Duodenal mucosa (tissue), 2 donors: ENCODE measurements at regions not wholly inside any gene's neighbourhood (a gene's known extent, or its start where the extent isn't known, plus 50 kb on each side); places are given as distances from the start of the nearest gene placed in this dataset.

Experiments used
- H3K27ac ChIP-seq: one replicate; pipeline ENCODE4 v1.7.0; 2013; ENCODE audit warnings: low read depth, low read length
- H3K27me3 ChIP-seq, 2 donors: one replicate each; pipeline ENCODE4 v1.7.0; 2013; ENCODE audit warnings: low read length in 2 of 2, control low read depth in 1 of 2; ENCODE audit not compliant: insufficient read depth in 2 of 2, control insufficient read depth in 1 of 2
- H3K36me3 ChIP-seq, 2 donors: one replicate each; pipeline ENCODE4 v1.7.0; 2013; ENCODE audit warnings: low read length in 2 of 2, control low read depth in 1 of 2; ENCODE audit not compliant: insufficient read depth in 2 of 2, control insufficient read depth in 1 of 2
- H3K4me1 ChIP-seq, 2 donors: one replicate each; pipeline ENCODE4 v1.7.0; 2013; ENCODE audit warnings: low read length in 2 of 2, control low read depth in 1 of 2; ENCODE audit not compliant: insufficient read depth in 2 of 2, control insufficient read depth in 1 of 2
- H3K4me3 ChIP-seq, 2 donors: one replicate each; pipeline ENCODE4 v1.7.0; 2013; ENCODE audit warnings: low read length in 2 of 2, low read depth in 1 of 2
- H3K9ac ChIP-seq, 2 donors: one replicate each; pipeline ENCODE4 v1.7.0; 2013; ENCODE audit warnings: low read length in 2 of 2, low read depth in 1 of 2
- H3K9me3 ChIP-seq, 2 donors: one replicate each; pipeline ENCODE4 v1.7.0; 2013; ENCODE audit warnings: low read length in 2 of 2, control low read depth in 1 of 2; ENCODE audit not compliant: control insufficient read depth in 1 of 2

GRCh38 chr10:44763331-44763730 lies 147.8 kb upstream of the TMEM72 start:
- H3K4me3 ChIP-seq, result no peak overlapping the region
- no peak overlapping the region for H3K27ac ChIP-seq
- no peaks in the 10 kb centered on the region for H3K27me3 ChIP-seq
- no peaks in the 10 kb centered on the region for H3K9me3 ChIP-seq
- no peaks in the 10 kb centered on the region for H3K36me3 ChIP-seq
- H3K9ac ChIP-seq, result no peak overlapping the region
- no peaks in the 10 kb centered on the region for H3K4me1 ChIP-seq

DNA sequence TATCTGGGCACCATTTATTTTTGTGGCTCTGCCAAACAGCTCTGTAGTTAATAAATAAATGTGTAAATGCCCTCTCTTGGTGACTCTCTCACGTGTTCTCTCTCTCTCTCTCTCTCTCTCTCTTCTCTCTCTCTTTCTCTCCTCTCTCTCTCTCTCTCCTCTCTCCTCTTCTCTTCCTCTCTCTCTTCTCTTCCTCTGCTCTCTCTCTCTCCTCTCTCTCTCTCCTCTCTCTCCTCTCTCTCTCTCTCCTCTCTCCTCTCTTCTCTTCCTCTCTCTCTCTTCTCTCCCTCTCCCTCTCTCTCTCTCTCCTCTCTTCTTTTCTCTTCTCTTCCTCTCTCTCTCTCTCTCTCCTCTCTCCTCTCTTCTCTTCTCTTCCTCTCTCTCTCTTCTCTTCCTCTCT lies 145.8 kb upstream of the TMEM72 start:
- Histone ChIP-seq H3K9ac (no peak overlapping the region), H3K36me3 (no peaks in the 10 kb centered on the region), H3K4me1 (no peaks in the 10 kb centered on the region), H3K27ac (no peak overlapping the region), H3K27me3 (no peaks in the 10 kb centered on the region), H3K4me3 (no peak overlapping the region), H3K9me3 (no peaks in the 10 kb centered on the region)

- Histone ChIP-seq H3K4me3 (no peak overlapping the region), H3K9ac (no peak overlapping the region), H3K4me1 (no peaks in the 10 kb centered on the region), H3K36me3 (no peaks in the 10 kb centered on the region), H3K9me3 (no peaks in the 10 kb centered on the region), H3K27ac (no peak overlapping the region), H3K27me3 (no peaks in the 10 kb centered on the region)
Observed at GRCh38 chr10:44766631-44767030, 144.5 kb upstream of the TMEM72 start.

DNA sequence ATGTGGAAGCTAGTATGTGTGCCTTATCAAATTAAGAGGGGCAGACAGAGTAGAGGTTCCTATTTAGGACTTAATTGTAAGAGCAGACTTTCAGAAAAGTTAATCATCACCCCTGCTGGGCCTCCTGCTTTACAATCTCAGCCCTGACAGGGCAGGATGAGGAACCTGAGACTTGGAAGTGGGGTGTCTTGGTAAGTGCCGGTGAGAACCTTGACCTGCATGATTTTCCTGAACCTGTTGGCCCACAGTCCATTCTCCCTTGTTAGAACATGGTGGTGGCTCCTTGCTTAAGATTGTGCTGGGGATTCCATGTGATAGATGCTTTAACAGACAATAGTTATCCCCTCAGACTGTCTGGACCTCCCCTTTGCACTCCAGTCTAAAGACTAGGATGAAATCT lies 141.7 kb upstream of the TMEM72 start:
- Histone ChIP-seq H3K36me3 (no peaks in the 10 kb centered on the region), H3K9ac (no peak overlapping the region), H3K9me3 (no peaks in the 10 kb centered on the region), H3K27ac (no peak overlapping the region), H3K4me3 (no peak overlapping the region), H3K27me3 (no peaks in the 10 kb centered on the region), H3K4me1 (peaks cover 0 to under 1% of the 10 kb centered on the region in 2 donors)

- no peaks in the 10 kb centered on the region for H3K36me3 ChIP-seq
- no peak overlapping the region for H3K27ac ChIP-seq
Observed at GRCh38 chr10:44771233-44771995, 139.7 kb upstream of the TMEM72 start.

DNA sequence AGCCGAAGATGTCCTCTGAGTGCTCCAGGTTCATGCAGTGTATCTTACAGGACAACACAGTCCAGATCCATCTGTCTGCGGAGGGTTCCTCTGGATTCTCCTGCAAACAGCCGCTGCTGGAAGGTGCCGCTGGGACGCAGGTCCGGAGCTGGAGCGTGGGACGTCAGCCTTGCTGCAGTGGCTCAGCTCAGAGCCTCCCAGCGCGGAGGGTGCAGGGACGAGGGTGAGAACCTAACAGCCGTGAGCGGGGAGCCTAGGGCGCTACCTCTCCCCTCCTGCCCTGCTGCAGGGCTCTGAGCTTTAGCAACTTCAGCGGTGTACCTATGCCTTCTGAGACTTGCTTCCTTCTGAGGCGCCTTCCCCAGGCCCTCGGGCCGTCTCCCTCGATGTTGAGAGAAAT lies 137.6 kb upstream of the TMEM72 start:
- H3K27ac ChIP-seq, result no peak overlapping the region
- no peaks in the 10 kb centered on the region for H3K36me3 ChIP-seq
- no peak overlapping the region for H3K4me3 ChIP-seq
- H3K9ac ChIP-seq, result no peak overlapping the region
- H3K9me3 ChIP-seq, result no peaks in the 10 kb centered on the region
- H3K4me1 ChIP-seq, result peaks cover 6 to 9% of the 10 kb centered on the region in 2 donors
- no peaks in the 10 kb centered on the region for H3K27me3 ChIP-seq

More at GRCh38 chr10:44771233-44771995, 139.7 kb upstream of the TMEM72 start:
- H3K9me3 ChIP-seq, result no peaks in the 10 kb centered on the region
- no peak overlapping the region for H3K4me3 ChIP-seq
- no peaks in the 10 kb centered on the region for H3K27me3 ChIP-seq
- peaks cover 6 to 9% of the 10 kb centered on the region in 2 donors for H3K4me1 ChIP-seq
- H3K9ac ChIP-seq, result no peak overlapping the region

DNA sequence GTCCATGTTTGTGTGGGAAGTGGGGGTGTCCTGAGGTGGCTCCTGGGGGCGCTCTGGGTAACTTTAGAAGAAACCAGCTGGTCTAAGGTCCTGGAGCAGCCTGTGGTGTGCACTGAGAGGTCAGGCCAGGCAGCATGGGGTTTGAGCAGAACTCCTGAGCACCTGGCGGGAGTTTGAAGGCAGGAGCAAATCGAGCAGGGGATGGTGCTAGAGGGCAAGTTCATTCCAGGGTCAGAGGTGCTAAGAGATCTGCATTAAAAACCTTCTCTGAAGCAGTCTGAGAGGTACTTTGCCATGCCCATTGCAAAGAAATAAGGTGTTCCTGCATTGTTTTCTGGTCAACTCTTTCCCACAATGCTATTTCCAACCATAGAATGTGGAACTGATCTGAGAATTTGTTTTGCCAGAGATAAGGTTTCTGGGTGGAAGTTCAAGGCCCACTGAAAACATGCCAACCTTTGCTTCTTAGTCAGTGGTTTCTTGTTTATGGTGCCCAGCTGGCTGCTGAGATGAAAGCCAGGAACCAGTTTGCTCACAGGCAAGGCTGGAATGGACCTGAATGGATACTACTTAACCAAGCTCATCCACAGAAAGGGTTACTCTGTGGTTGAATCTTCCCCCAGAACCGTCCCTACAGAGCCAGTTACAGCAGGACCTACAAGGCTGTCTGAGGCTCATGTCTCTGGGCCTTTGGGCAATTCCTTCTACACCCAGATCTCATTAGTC lies 136.3 kb upstream of the TMEM72 start:
- H3K36me3 ChIP-seq, result no peaks in the 10 kb centered on the region
- H3K27ac ChIP-seq, result no peak overlapping the region
- no peaks in the 10 kb centered on the region for H3K27me3 ChIP-seq
- H3K9ac ChIP-seq, result no peak overlapping the region
- no peak overlapping the region for H3K4me3 ChIP-seq
- H3K4me1 ChIP-seq, result peaks cover 6 to 9% of the 10 kb centered on the region in 2 donors
- no peaks in the 10 kb centered on the region for H3K9me3 ChIP-seq

DNA sequence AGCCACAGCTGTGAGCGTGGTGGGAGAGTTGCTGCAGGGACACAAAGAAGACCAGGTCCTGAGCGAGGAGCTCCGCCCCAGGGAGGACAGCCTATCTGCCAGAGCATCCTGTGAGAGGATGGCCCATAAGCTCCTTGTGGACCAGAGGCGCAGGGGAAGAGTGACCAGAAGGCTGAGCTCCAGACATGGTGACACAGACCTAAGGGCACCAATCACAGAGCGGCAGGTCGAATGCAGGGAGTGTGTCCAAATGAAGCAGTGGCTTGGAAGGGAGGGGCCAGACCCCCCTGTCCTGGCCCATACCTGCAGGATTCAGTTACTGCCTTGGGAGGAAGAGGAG lies 135.8 kb upstream of the TMEM72 start:
- no peak overlapping the region for H3K4me3 ChIP-seq
- peaks cover 6 to 9% of the 10 kb centered on the region in 2 donors for H3K4me1 ChIP-seq
- H3K27ac ChIP-seq, result no peak overlapping the region

GRCh38 chr10:44776181-44776580 lies 135.0 kb upstream of the TMEM72 start:
- Histone ChIP-seq H3K36me3 (no peaks in the 10 kb centered on the region), H3K4me3 (no peak overlapping the region), H3K9me3 (no peaks in the 10 kb centered on the region), H3K9ac (no peak overlapping the region), H3K27me3 (no peaks in the 10 kb centered on the region), H3K4me1 (peaks cover 6 to 9% of the 10 kb centered on the region in 2 donors), H3K27ac (no peak overlapping the region)

More for the DNA sequence above, 135.8 kb upstream of the TMEM72 start:
- H3K9ac ChIP-seq, result no peak overlapping the region
- no peaks in the 10 kb centered on the region for H3K9me3 ChIP-seq
- H3K36me3 ChIP-seq, result no peaks in the 10 kb centered on the region
- H3K27me3 ChIP-seq, result no peaks in the 10 kb centered on the region

- H3K9me3 ChIP-seq, result no peaks in the 10 kb centered on the region
- H3K27me3 ChIP-seq, result peaks cover 0 to 4% of the 10 kb centered on the region in 2 donors
- no peak overlapping the region for H3K9ac ChIP-seq
- H3K4me1 ChIP-seq, result peaks cover 6 to 8% of the 10 kb centered on the region in 2 donors
- H3K36me3 ChIP-seq, result no peaks in the 10 kb centered on the region
- H3K4me3 ChIP-seq, result no peak overlapping the region
- H3K27ac ChIP-seq, result no peak overlapping the region
Observed at GRCh38 chr10:44779511-44779910, 131.6 kb upstream of the TMEM72 start.
